Fibroblast of upper back skin (primary cell): ENCODE measurements at regions not wholly inside any gene's neighbourhood (a gene's known extent, or its start where the extent isn't known, plus 50 kb on each side); places are given as distances from the start of the nearest gene placed in this dataset.

Experiments used
- DNase-seq: peaks from one replicate; pipeline ENCODE4 v3.0.0-alpha.2; 2013

- DNase-seq, result no peak
Measured at GRCh38 chr21:43348170-43348766, 78.7 kb downstream of the SIK1 start.

- DNase-seq, result peak; percentile 61
Measured at GRCh38 chr21:43347461-43348169, 79.3 kb downstream of the SIK1 start.

- DNase-seq, result no peak
Measured at GRCh38 chr21:43346551-43346950, 80.4 kb downstream of the SIK1 start.

- peak; percentile 68 for DNase-seq
Measured at GRCh38 chr21:43345746-43346409, 81.1 kb downstream of the SIK1 start.

GRCh38 chr21:43345046-43345745, 81.7 kb downstream of the SIK1 start:
- no peak for DNase-seq

- DNase-seq, result no peak
Measured at GRCh38 chr21:43343992-43344886, 82.7 kb downstream of the SIK1 start.

GRCh38 chr21:43343095-43343991, 83.6 kb downstream of the SIK1 start:
- no peak for DNase-seq

GRCh38 chr21:43342301-43342881, 84.5 kb downstream of the SIK1 start:
- no peak for DNase-seq

- DNase-seq, result peak; percentile 11
Measured at GRCh38 chr21:43341378-43342161, 85.4 kb downstream of the SIK1 start.

- peak; percentile 88 for DNase-seq
Measured at GRCh38 chr21:43340491-43341377, 86.2 kb downstream of the SIK1 start.

GRCh38 chr21:43339668-43340067, 87.3 kb downstream of the SIK1 start:
- DNase-seq, result no peak

- DNase-seq, result no peak
Measured at GRCh38 chr21:43338951-43339350, 88.0 kb downstream of the SIK1 start.

- DNase-seq, result no peak
Measured at GRCh38 chr21:43337901-43338655, 88.9 kb downstream of the SIK1 start.

- DNase-seq, result no peak
Measured at GRCh38 chr21:43335119-43335518, 91.8 kb downstream of the SIK1 start.

GRCh38 chr21:43334214-43334958, 92.5 kb downstream of the SIK1 start:
- no peak for DNase-seq

- peak; percentile 95 for DNase-seq
Measured at GRCh38 chr21:43333298-43334062, 93.5 kb downstream of the SIK1 start.

- no peak for DNase-seq
Measured at GRCh38 chr21:43332861-43333297, 94.1 kb downstream of the SIK1 start.
